SK-N-SH (cell line): ENCODE measurements at regions not wholly inside any gene's neighbourhood (a gene's known extent, or its start where the extent isn't known, plus 50 kb on each side); places are given as distances from the start of the nearest gene placed in this dataset.

Experiments used
- CHD2 ChIP-seq: fragments of 150-350 bp; IDR thresholded peaks from 2 replicates; pipeline ENCODE4 v1.6.1; 2018; ENCODE audit warnings: low read length; ENCODE audit not compliant: partially characterized antibody
- ELF1 ChIP-seq: IDR thresholded peaks from 2 replicates; pipeline ENCODE4 v1.4.0; 2012
- EZH2phosphoT487 ChIP-seq: fragments of 200-600 bp; sonication (generic); IDR thresholded peaks from 2 replicates; pipeline ENCODE4 v1.6.1; 2017; ENCODE audit warnings: low read depth, mixed run types, mild to moderate bottlenecking, antibody characterized with exemption, moderate library complexity, borderline replicate concordance
- FOXJ3 ChIP-seq: sonication (generic); formaldehyde crosslinking; IDR thresholded peaks from 2 replicates; pipeline ENCODE4 v1.5.1; 2020; ENCODE audit warnings: mild to moderate bottlenecking, missing genetic modification reagents
- FOXM1 ChIP-seq: IDR thresholded peaks from 2 replicates; pipeline ENCODE4 v1.4.0; 2012; ENCODE audit warnings: low read depth, mild to moderate bottlenecking
- GABPA ChIP-seq: IDR thresholded peaks from 2 replicates; pipeline ENCODE4 v1.4.0; 2012; ENCODE audit warnings: low read depth, mild to moderate bottlenecking
- IRF3 ChIP-seq: fragments of 150-350 bp; IDR thresholded peaks from 2 replicates; pipeline ENCODE4 v1.6.1; 2016; ENCODE audit warnings: mild to moderate bottlenecking, low read depth, low read length
- JUND ChIP-seq: IDR thresholded peaks from 2 replicates; pipeline ENCODE4 v1.4.0; 2012
- MAX ChIP-seq: IDR thresholded peaks from 2 replicates; pipeline ENCODE4 v1.4.0; 2012; ENCODE audit warnings: low read depth
- MEF2A ChIP-seq: IDR thresholded peaks from 2 replicates; pipeline ENCODE4 v1.4.0; 2012; ENCODE audit warnings: low read depth, borderline replicate concordance
- MXI1 ChIP-seq: IDR thresholded peaks from 2 replicates; pipeline ENCODE4 v1.6.1; 2012; ENCODE audit warnings: mild to moderate bottlenecking, low read depth, low read length, improper control_type of control experiment
- NFIC ChIP-seq: IDR thresholded peaks from 2 replicates; pipeline ENCODE4 v1.4.0; 2012; ENCODE audit warnings: borderline replicate concordance
- PBX3 ChIP-seq: IDR thresholded peaks from 2 replicates; pipeline ENCODE4; 2012
- POLR2AphosphoS5 ChIP-seq: IDR thresholded peaks from 2 replicates; pipeline ENCODE4 v1.6.1; 2012; ENCODE audit warnings: low read depth, low read length
- RAD21 ChIP-seq: IDR thresholded peaks from 2 replicates; pipeline ENCODE4 v1.6.1; 2012; ENCODE audit warnings: mild to moderate bottlenecking, low read length
- REST ChIP-seq: IDR thresholded peaks from 2 replicates; pipeline ENCODE4 v1.6.1; 2012; ENCODE audit warnings: mild to moderate bottlenecking, low read depth, low read length, moderate library complexity
- RFX5 ChIP-seq: IDR thresholded peaks from 2 replicates; pipeline ENCODE4 v1.6.1; 2012; ENCODE audit warnings: mild to moderate bottlenecking, improper control_type of control experiment, low read length
- RXRA ChIP-seq: IDR thresholded peaks from 2 replicates; pipeline ENCODE4 v1.4.0; 2012; ENCODE audit warnings: low read depth, mild to moderate bottlenecking, borderline replicate concordance
- SIN3A ChIP-seq: IDR thresholded peaks from 2 replicates; pipeline ENCODE4 v1.6.1; 2012; ENCODE audit warnings: low read depth, mild to moderate bottlenecking, low read length, moderate library complexity, borderline replicate concordance
- TAF1 ChIP-seq: IDR thresholded peaks from 2 replicates; pipeline ENCODE4 v1.6.1; 2012; ENCODE audit warnings: low read depth, mild to moderate bottlenecking, low read length, moderate library complexity, borderline replicate concordance
- TCF12 ChIP-seq: IDR thresholded peaks from 2 replicates; pipeline ENCODE4 v1.4.0; 2012
- TEAD4 ChIP-seq: IDR thresholded peaks from 2 replicates; pipeline ENCODE4 v1.4.0; 2012; ENCODE audit warnings: mild to moderate bottlenecking, borderline replicate concordance; ENCODE audit not compliant: insufficient read depth
- USF1 ChIP-seq: IDR thresholded peaks from 2 replicates; pipeline ENCODE4 v1.4.0; 2012; ENCODE audit warnings: low read depth, borderline replicate concordance
- YY1 ChIP-seq: IDR thresholded peaks from 2 replicates; pipeline ENCODE4 v1.4.0; 2012; ENCODE audit warnings: low read depth, mild to moderate bottlenecking

- TF ChIP-seq REST (0 out of 2 replicates have a peak, but pooled peaks have one; percentile 2), ELF1 (peak; percentile 41), MAX (no peak), NFIC (no peak), FOXM1 (no peak), YY1 (peak; percentile 94), RXRA (no peak), JUND (no peak), IRF3 (no peak), EZH2phosphoT487 (no peak), MXI1 (peak; percentile 77), USF1 (no peak), SIN3A (no peak), RFX5 (peak; percentile 48; the same call in 1 of the 2 replicates), TCF12 (0 out of 2 replicates have a peak, but pooled peaks have one; percentile 4), TEAD4 (no peak), PBX3 (0 out of 2 replicates have a peak, but pooled peaks have one; percentile 10), TAF1 (peak; percentile 96), FOXJ3 (no peak), POLR2AphosphoS5 (peak; percentile 91), CHD2 (peak; percentile 69), MEF2A (peak; percentile 16; the same call in 1 of the 2 replicates), GABPA (no peak; the same call in 1 of the 2 replicates), RAD21 (peak; percentile 24)
These were observed 79.7 kb upstream of the CHD2 start (continued) for GRCh38 chr15:92820236-92821021.
